Activated CD4-positive, CD25-positive, alpha-beta regulatory T cell (primary cell): ENCODE measurements at regions not wholly inside any gene's neighbourhood (a gene's known extent, or its start where the extent isn't known, plus 50 kb on each side); places are given as distances from the start of the nearest gene placed in this dataset.
"Not testable (repeated sequence)": the region's sequence is repeated elsewhere in the genome, so short reads cannot be mapped to it uniquely, and the experiment has no call there.

Experiments used
- DNase-seq, 4 experiments: peaks; one replicate each; lab custom pipeline; 2025; lab: John Stamatoyannopoulos, UW

GRCh38 chr17:15802917-15803316, 70.8 kb downstream of the TBC1D26 start:
- DNase-seq, result not testable (repeated sequence)

GRCh38 chr17:15806825-15807224, 74.7 kb downstream of the TBC1D26 start:
- DNase-seq, result not testable (repeated sequence)

- not testable (repeated sequence) for DNase-seq
Measured at GRCh38 chr17:15813388-15813787, 81.3 kb downstream of the TBC1D26 start.

- DNase-seq, result not testable (repeated sequence)
Measured at GRCh38 chr17:15814003-15814402, 81.9 kb downstream of the TBC1D26 start.

- DNase-seq, result not testable (repeated sequence)
Measured at GRCh38 chr17:15817861-15818260, 85.8 kb downstream of the TBC1D26 start.

- not testable (repeated sequence) for DNase-seq
Measured at GRCh38 chr17:15822280-15822679, 90.2 kb downstream of the TBC1D26 start.

GRCh38 chr17:15828727-15829314, 96.7 kb downstream of the TBC1D26 start:
- DNase-seq, result peak; percentile 26 to 58 (median 38)

GRCh38 chr17:15830221-15830620, 98.1 kb downstream of the TBC1D26 start:
- not testable (repeated sequence) for DNase-seq

- not testable (repeated sequence) for DNase-seq
Measured at GRCh38 chr17:15831182-15831581, 99.1 kb downstream of the TBC1D26 start.

- not testable (repeated sequence) for DNase-seq
Measured at GRCh38 chr17:15832921-15833480, 100.9 kb downstream of the TBC1D26 start.

GRCh38 chr17:15833890-15834289, 101.8 kb downstream of the TBC1D26 start:
- DNase-seq, result not testable (repeated sequence)

- DNase-seq, result not testable (repeated sequence)
Measured at GRCh38 chr17:15835481-15835880, 103.4 kb downstream of the TBC1D26 start.

- DNase-seq, result not testable (repeated sequence)
Measured at GRCh38 chr17:15836249-15836982, 104.3 kb downstream of the TBC1D26 start.

GRCh38 chr17:15836991-15837390, 104.9 kb downstream of the TBC1D26 start:
- not testable (repeated sequence) for DNase-seq

- DNase-seq, result not testable (repeated sequence)
Measured at GRCh38 chr17:15847447-15848229, 97.3 kb upstream of the ADORA2B start.

- peak in 2 of 4 experiments; percentile 10 to 21 for DNase-seq
Measured at GRCh38 chr17:15849054-15849453, 95.9 kb upstream of the ADORA2B start.

- not testable (repeated sequence) for DNase-seq
Measured at GRCh38 chr17:15850071-15850470, 94.9 kb upstream of the ADORA2B start.

GRCh38 chr17:15850687-15851086, 94.2 kb upstream of the ADORA2B start:
- DNase-seq, result not testable (repeated sequence)

GRCh38 chr17:15852863-15853262, 92.1 kb upstream of the ADORA2B start:
- not testable (repeated sequence) for DNase-seq

- DNase-seq, result not testable (repeated sequence)
Measured at GRCh38 chr17:15856191-15856590, 88.7 kb upstream of the ADORA2B start.

GRCh38 chr17:15856745-15857144, 88.2 kb upstream of the ADORA2B start:
- DNase-seq, result not testable (repeated sequence)

- not testable (repeated sequence) for DNase-seq
Measured at GRCh38 chr17:15858082-15858481, 86.8 kb upstream of the ADORA2B start.
